DND-41 (cell line): ENCODE measurements at regions not wholly inside any gene's neighbourhood (a gene's known extent, or its start where the extent isn't known, plus 50 kb on each side); places are given as distances from the start of the nearest gene placed in this dataset.

Experiments
- ATAC-seq: fragments of 200-7000 bp; cut with Tn5 transposase; 3 replicates; pipeline ENCODE4 v1.9.1; 2021; ENCODE audit warnings: low read depth; ENCODE audit not compliant: insufficient read depth
- DNase-seq: peaks from one replicate; pipeline ENCODE4 v3.0.0-alpha.2; 2020
- H2AFZ ChIP-seq: 2 replicates; pipeline ENCODE4 v1.6.0; 2012; ENCODE audit warnings: low read depth, low read length
- H3K27ac ChIP-seq: 2 replicates; pipeline ENCODE4 v1.5.1; 2012; ENCODE audit warnings: low read length, inconsistent platforms
- H3K27me3 ChIP-seq: fragments of 200-600 bp; sonication (generic); 2 replicates; pipeline ENCODE4 v1.6.0; 2012; ENCODE audit warnings: low read length, mild to moderate bottlenecking, inconsistent platforms; ENCODE audit not compliant: insufficient read depth, poor library complexity
- H3K36me3 ChIP-seq: 2 replicates; pipeline ENCODE4 v1.5.1; 2012; ENCODE audit warnings: low read length, inconsistent platforms; ENCODE audit not compliant: insufficient read depth
- H3K4me1 ChIP-seq: 2 replicates; pipeline ENCODE4 v1.5.1; 2012; ENCODE audit warnings: mild to moderate bottlenecking, low read length; ENCODE audit not compliant: insufficient read depth
- H3K4me2 ChIP-seq: 2 replicates; pipeline ENCODE4 v1.6.0; 2012; ENCODE audit warnings: mild to moderate bottlenecking, moderate library complexity, low read length, inconsistent platforms; ENCODE audit not compliant: insufficient read depth
- H3K4me3 ChIP-seq, 2 experiments: fragments of 200-600 bp in 1 of 2; shearing (Covaris generic) in 1 of 2; 2 replicates each; pipeline ENCODE4 v1.5.1; 2012 to 2016; ENCODE audit warnings: inconsistent platforms in 2 of 2, low read length in 2 of 2, mild to moderate bottlenecking in 2 of 2, low read depth in 1 of 2, moderate library complexity in 1 of 2
- H3K79me2 ChIP-seq: 2 replicates; pipeline ENCODE4 v1.6.0; 2012; ENCODE audit warnings: low read length, inconsistent platforms; ENCODE audit not compliant: insufficient read depth
- H3K9ac ChIP-seq: 2 replicates; pipeline ENCODE4 v1.6.0; 2012; ENCODE audit warnings: low read depth, mild to moderate bottlenecking, inconsistent platforms, low read length, moderate library complexity
- H3K9me3 ChIP-seq: 2 replicates; pipeline ENCODE4 v1.5.1; 2012; ENCODE audit warnings: low read length, moderate library complexity, mild to moderate bottlenecking, inconsistent platforms; ENCODE audit not compliant: insufficient read depth, severe bottlenecking
- H4K20me1 ChIP-seq: 2 replicates; pipeline ENCODE4 v1.6.0; 2012; ENCODE audit warnings: low read length; ENCODE audit not compliant: insufficient read depth
- EZH2 ChIP-seq: IDR thresholded peaks from 3 replicates; pipeline ENCODE4 v1.6.1; 2012; ENCODE audit warnings: borderline replicate concordance, low read depth, mild to moderate bottlenecking, moderate library complexity, low read length, inconsistent platforms; ENCODE audit not compliant: severe bottlenecking
- TF ChIP-seq, protein P1 (sequence below): IDR thresholded peaks from 2 replicates; pipeline ENCODE4 v1.5.1; 2012; ENCODE audit warnings: borderline replicate concordance, low read length, moderate library complexity, mild to moderate bottlenecking; ENCODE audit not compliant: poor library complexity, severe bottlenecking; ENCODE audit errors: extremely low read depth

- Histone ChIP-seq H3K79me2 (no peaks in the 10 kb centered on the region), H3K4me1 (no peaks in the 10 kb centered on the region), H3K9me3 (no peaks in the 10 kb centered on the region), H3K27ac (no peak overlapping the region), H3K4me2 (no peak overlapping the region), H3K4me3 (no peak overlapping the region), H4K20me1 (no peaks in the 10 kb centered on the region), H3K27me3 (no peaks in the 10 kb centered on the region), H2AFZ (no peak overlapping the region), H3K36me3 (no peaks in the 10 kb centered on the region), H3K9ac (no peak overlapping the region)
- TF ChIP-seq EZH2, result no peak
- TF ChIP-seq, protein P1, sequence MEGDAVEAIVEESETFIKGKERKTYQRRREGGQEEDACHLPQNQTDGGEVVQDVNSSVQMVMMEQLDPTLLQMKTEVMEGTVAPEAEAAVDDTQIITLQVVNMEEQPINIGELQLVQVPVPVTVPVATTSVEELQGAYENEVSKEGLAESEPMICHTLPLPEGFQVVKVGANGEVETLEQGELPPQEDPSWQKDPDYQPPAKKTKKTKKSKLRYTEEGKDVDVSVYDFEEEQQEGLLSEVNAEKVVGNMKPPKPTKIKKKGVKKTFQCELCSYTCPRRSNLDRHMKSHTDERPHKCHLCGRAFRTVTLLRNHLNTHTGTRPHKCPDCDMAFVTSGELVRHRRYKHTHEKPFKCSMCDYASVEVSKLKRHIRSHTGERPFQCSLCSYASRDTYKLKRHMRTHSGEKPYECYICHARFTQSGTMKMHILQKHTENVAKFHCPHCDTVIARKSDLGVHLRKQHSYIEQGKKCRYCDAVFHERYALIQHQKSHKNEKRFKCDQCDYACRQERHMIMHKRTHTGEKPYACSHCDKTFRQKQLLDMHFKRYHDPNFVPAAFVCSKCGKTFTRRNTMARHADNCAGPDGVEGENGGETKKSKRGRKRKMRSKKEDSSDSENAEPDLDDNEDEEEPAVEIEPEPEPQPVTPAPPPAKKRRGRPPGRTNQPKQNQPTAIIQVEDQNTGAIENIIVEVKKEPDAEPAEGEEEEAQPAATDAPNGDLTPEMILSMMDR, result no peak
- no peak for ATAC-seq
- no peak for DNase-seq
Observed at GRCh38 chr6:134678436-134678889, 271.4 kb downstream of the ALDH8A1 start.

- no peak overlapping the region for H2AFZ ChIP-seq
- TF ChIP-seq, protein P1, result no peak
- TF ChIP-seq EZH2, result no peak
- H4K20me1 ChIP-seq, result no peaks in the 10 kb centered on the region
- no peaks in the 10 kb centered on the region for H3K79me2 ChIP-seq
- H3K4me2 ChIP-seq, result no peak overlapping the region
- H3K27ac ChIP-seq, result no peak overlapping the region
- H3K4me3 ChIP-seq, result no peak overlapping the region
- H3K27me3 ChIP-seq, result no peaks in the 10 kb centered on the region
- no peak overlapping the region for H3K9ac ChIP-seq
- no peaks in the 10 kb centered on the region for H3K36me3 ChIP-seq
- H3K9me3 ChIP-seq, result no peaks in the 10 kb centered on the region
- DNase-seq (no peak), ATAC-seq (no peak)
- H3K4me1 ChIP-seq, result no peaks in the 10 kb centered on the region
Observed at GRCh38 chr6:134676307-134677281, 273.3 kb downstream of the ALDH8A1 start.

DNA sequence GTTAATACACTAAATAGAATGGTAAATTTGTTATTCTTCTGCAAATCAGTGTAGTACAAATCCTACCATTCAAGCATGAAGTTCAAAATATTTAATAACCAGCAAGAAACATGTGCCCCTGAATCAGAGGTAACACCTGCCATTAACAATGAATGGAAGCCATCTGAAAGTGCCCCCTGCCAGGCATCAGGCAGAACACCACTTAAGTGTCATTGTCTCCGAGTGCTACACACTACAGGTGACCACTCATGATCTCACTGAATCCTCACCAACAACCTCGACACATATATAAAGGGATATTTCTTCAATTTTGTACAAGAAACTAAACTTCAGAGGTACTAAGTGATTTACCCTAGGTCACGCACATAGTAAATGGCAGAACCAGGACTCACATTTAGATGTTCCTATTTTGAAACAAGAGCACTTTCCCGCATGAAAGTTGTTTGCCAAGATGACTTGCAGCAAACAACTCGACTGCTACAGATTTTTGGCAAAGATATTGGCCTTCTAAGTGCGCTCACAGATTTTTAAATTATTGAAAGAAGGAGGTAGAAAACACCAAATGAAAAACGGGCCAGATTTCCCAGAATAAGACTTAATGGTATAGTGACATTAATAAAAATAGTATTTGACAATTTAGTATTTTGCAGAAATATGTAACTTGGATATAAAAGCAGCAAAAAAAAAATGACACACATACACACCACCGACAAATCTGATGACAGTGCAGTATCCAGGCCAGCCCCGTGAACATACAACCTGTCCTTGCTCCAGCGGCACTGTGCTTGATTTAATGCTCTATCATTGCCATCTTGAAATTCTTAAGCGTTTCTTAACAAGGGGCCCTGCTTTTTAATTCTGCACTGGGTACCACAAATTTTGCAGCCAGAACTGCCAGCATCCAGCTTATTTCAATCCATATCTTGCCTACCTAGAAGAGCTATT is 274.5 kb downstream of the ALDH8A1 start:
- no peaks in the 10 kb centered on the region for H4K20me1 ChIP-seq
- H3K27ac ChIP-seq, result no peak overlapping the region
- DNase-seq (no peak), ATAC-seq (no peak)
- no peak overlapping the region for H3K4me2 ChIP-seq
- no peaks in the 10 kb centered on the region for H3K27me3 ChIP-seq
- no peak overlapping the region for H3K4me3 ChIP-seq
- H3K9me3 ChIP-seq, result no peaks in the 10 kb centered on the region
- no peak overlapping the region for H2AFZ ChIP-seq
- H3K36me3 ChIP-seq, result no peaks in the 10 kb centered on the region
- no peak overlapping the region for H3K9ac ChIP-seq
- H3K79me2 ChIP-seq, result no peaks in the 10 kb centered on the region
- TF ChIP-seq, protein P1, result no peak
- no peak for TF ChIP-seq EZH2
- H3K4me1 ChIP-seq, result no peaks in the 10 kb centered on the region
